ENCODE measurements at regions not wholly inside any gene's neighbourhood (a gene's known extent, or its start where the extent isn't known, plus 50 kb on each side); places are given as distances from the start of the nearest gene placed in this dataset.

DNA sequence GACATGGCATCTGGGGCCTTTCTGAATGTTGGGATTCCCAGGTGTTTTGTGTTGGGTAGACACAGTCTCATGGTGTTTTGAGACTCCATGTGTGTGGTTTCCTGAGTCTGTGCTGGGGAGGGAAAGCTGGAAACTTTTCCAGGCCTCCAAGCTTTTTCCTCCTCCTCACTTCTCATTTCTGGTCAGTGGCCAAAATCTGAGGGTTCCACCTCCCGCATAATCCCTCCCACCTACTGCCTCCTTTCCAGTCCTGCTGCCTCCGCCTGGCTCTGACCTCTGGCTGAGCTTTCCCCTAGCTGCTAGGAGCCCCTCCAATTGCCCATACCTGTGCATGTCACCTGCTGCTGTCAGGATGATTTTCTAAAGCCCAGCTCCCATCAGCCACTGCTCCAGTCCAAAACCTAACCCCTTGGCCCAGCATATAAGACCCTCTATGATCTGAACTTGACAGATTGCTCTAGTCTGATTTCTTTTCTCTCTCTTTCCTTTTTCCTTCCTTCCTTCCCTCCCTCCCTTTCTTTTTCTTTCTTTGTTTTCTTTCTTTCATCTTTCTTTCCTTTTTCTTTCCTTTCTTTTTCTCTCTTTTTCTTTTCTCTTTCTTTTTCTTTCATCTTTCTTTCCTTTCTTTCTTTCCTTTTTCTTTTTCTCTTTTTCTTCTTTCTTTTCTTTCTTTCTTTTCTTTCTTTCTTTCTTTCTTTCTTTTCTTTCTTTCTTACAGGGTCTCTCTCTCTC is 51.4 kb upstream of the NECTIN1 start:
- TF ChIP-seq, protein P1, sequence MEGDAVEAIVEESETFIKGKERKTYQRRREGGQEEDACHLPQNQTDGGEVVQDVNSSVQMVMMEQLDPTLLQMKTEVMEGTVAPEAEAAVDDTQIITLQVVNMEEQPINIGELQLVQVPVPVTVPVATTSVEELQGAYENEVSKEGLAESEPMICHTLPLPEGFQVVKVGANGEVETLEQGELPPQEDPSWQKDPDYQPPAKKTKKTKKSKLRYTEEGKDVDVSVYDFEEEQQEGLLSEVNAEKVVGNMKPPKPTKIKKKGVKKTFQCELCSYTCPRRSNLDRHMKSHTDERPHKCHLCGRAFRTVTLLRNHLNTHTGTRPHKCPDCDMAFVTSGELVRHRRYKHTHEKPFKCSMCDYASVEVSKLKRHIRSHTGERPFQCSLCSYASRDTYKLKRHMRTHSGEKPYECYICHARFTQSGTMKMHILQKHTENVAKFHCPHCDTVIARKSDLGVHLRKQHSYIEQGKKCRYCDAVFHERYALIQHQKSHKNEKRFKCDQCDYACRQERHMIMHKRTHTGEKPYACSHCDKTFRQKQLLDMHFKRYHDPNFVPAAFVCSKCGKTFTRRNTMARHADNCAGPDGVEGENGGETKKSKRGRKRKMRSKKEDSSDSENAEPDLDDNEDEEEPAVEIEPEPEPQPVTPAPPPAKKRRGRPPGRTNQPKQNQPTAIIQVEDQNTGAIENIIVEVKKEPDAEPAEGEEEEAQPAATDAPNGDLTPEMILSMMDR (IDR thresholded peaks at IDR 0.05; ENCODE audit: low read depth, low read length, poor library complexity, severe bottlenecking), result no peak
- TF ChIP-seq EZH2phosphoT487 (IDR thresholded peaks at IDR 0.05; ENCODE audit: borderline replicate concordance, low read length), result no peak
